ENCODE measurements at regions not wholly inside any gene's neighbourhood (a gene's known extent, or its start where the extent isn't known, plus 50 kb on each side); places are given as distances from the start of the nearest gene placed in this dataset.
"Not testable (repeated sequence)": the region's sequence is repeated elsewhere in the genome, so short reads cannot be mapped to it uniquely, and the experiment has no call there.

GRCh38 chr5:18003784-18004183, 369.5 kb downstream of the TAF11L14 start:
- DNase-seq (ENCODE audit: low spot score in 2 of 2) = no peak
- intact Hi-C loops (cut with DNase I) = no loop called here
- Histone ChIP-seq H3K4me1 (no peaks in the 10 kb centered on the region), H3K9me3 (no peaks in the 10 kb centered on the region), H3K27ac (no peak overlapping the region), H3K27me3 (no peaks in the 10 kb centered on the region), H3K4me3 (no peak overlapping the region), H3K36me3 (no peaks in the 10 kb centered on the region)
- TF ChIP-seq CTCF (IDR thresholded peaks at IDR 0.05) = no peak

GRCh38 chr5:18006235-18006634, 372.0 kb downstream of the TAF11L14 start:
- H3K27me3 ChIP-seq; H3K27ac ChIP-seq; H3K4me1 ChIP-seq; H3K36me3 ChIP-seq; intact Hi-C loops (cut with DNase I); DNase-seq (ENCODE audit: low spot score in 2 of 2); H3K4me3 ChIP-seq; H3K9me3 ChIP-seq: not testable (repeated sequence)

- DNase-seq (ENCODE audit: low spot score in 2 of 2) = no peak
- Histone ChIP-seq H3K9me3 (no peaks in the 10 kb centered on the region), H3K36me3 (no peaks in the 10 kb centered on the region), H3K4me1 (no peaks in the 10 kb centered on the region), H3K27me3 (no peaks in the 10 kb centered on the region), H3K27ac (no peak overlapping the region), H3K4me3 (no peak overlapping the region)
- intact Hi-C loops (cut with DNase I) = no loop called here
- no peak for TF ChIP-seq CTCF (IDR thresholded peaks at IDR 0.05)
These were observed 374.7 kb downstream of the TAF11L14 start for GRCh38 chr5:18008940-18009339.

GRCh38 chr5:18010053-18010452, 375.8 kb downstream of the TAF11L14 start:
- no peak for DNase-seq (ENCODE audit: low spot score in 2 of 2)
- intact Hi-C loops (cut with DNase I) = no loop called here
- no peak overlapping the region for H3K4me3 ChIP-seq
- no peak for TF ChIP-seq CTCF (IDR thresholded peaks at IDR 0.05)
- H3K9me3 ChIP-seq = no peaks in the 10 kb centered on the region
- no peaks in the 10 kb centered on the region for H3K27me3 ChIP-seq
- H3K27ac ChIP-seq = no peak overlapping the region
- no peaks in the 10 kb centered on the region for H3K36me3 ChIP-seq
- H3K4me1 ChIP-seq = no peaks in the 10 kb centered on the region

GRCh38 chr5:18018472-18018871, 384.2 kb downstream of the TAF11L14 start:
- TF ChIP-seq CTCF (IDR thresholded peaks at IDR 0.05) = no peak
- Histone ChIP-seq H3K36me3 (no peaks in the 10 kb centered on the region), H3K4me1 (no peaks in the 10 kb centered on the region), H3K4me3 (no peak overlapping the region), H3K9me3 (peaks cover 0 to 6% of the 10 kb centered on the region in 2 donors), H3K27me3 (no peaks in the 10 kb centered on the region), H3K27ac (no peak overlapping the region)
- intact Hi-C loops (cut with DNase I) = no loop called here
- no peak for DNase-seq (ENCODE audit: low spot score in 2 of 2)

- Histone ChIP-seq H3K36me3 (no peaks in the 10 kb centered on the region), H3K27ac (no peak overlapping the region), H3K27me3 (no peaks in the 10 kb centered on the region), H3K9me3 (no peaks in the 10 kb centered on the region), H3K4me3 (no peak overlapping the region), H3K4me1 (no peaks in the 10 kb centered on the region)
- DNase-seq (ENCODE audit: low spot score in 2 of 2) = no peak
- intact Hi-C loops (cut with DNase I) = no loop called here
- no peak for TF ChIP-seq CTCF (IDR thresholded peaks at IDR 0.05)
These were observed 389.0 kb downstream of the TAF11L14 start for GRCh38 chr5:18023275-18023674.
